Thyroid gland (tissue), 4 donors: ENCODE measurements at regions not wholly inside any gene's neighbourhood (a gene's known extent, or its start where the extent isn't known, plus 50 kb on each side); places are given as distances from the start of the nearest gene placed in this dataset.

Experiments
- POLR2A ChIP-seq, 2 donors: fragments of 450-650 bp; IDR thresholded peaks; one replicate each; pipeline ENCODE4 v1.6.1; 2017; ENCODE audit warnings: antibody characterized with exemption in 2 of 2, mild to moderate bottlenecking in 2 of 2, moderate library complexity in 1 of 2
- TF ChIP-seq, protein P1 (sequence below), 6 experiments: fragments of 200-600 bp in 3 of 6; fragments of 450-650 bp in 3 of 6; sonication (generic) in 3 of 6; IDR thresholded peaks; one replicate each; pipeline ENCODE4 v1.5.1; 2016 to 2019; ENCODE audit warnings: antibody characterized with exemption in 6 of 6, mild to moderate bottlenecking in 2 of 6, inconsistent platforms in 1 of 6, moderate library complexity in 1 of 6

DNA sequence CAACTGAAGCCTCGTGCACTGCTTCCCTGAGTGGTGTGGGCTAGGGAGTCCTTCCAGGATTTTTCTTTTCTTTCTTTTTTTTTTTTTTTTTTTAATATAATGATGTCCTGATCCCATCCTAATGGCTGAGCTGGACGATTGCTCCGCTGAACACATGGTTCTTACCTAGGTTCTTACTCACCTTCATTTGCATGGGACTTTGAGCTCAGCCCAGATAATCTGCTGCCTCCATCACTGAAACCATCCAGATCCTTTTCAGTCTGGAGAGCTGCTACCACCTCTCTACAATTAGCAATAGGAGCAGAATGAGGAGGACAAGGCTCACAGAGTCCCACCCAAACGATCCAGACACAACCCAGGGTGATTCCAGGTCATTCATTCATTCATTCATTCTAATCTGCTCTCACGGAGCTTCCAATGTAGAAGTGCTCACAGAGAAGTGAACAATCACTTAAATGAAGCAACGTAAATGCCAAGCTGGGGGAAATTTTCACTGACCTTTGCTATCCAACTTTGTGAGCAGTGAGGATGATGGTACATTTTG is 246.3 kb upstream of the RREB1 start:
- TF ChIP-seq, protein P1, sequence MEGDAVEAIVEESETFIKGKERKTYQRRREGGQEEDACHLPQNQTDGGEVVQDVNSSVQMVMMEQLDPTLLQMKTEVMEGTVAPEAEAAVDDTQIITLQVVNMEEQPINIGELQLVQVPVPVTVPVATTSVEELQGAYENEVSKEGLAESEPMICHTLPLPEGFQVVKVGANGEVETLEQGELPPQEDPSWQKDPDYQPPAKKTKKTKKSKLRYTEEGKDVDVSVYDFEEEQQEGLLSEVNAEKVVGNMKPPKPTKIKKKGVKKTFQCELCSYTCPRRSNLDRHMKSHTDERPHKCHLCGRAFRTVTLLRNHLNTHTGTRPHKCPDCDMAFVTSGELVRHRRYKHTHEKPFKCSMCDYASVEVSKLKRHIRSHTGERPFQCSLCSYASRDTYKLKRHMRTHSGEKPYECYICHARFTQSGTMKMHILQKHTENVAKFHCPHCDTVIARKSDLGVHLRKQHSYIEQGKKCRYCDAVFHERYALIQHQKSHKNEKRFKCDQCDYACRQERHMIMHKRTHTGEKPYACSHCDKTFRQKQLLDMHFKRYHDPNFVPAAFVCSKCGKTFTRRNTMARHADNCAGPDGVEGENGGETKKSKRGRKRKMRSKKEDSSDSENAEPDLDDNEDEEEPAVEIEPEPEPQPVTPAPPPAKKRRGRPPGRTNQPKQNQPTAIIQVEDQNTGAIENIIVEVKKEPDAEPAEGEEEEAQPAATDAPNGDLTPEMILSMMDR (IDR thresholded peaks at IDR 0.05): no peak
- TF ChIP-seq POLR2A (IDR thresholded peaks at IDR 0.05): no peak
